ENCODE measurements at regions not wholly inside any gene's neighbourhood (a gene's known extent, or its start where the extent isn't known, plus 50 kb on each side); places are given as distances from the start of the nearest gene placed in this dataset.

- Histone ChIP-seq H3K27me3 (replicated peaks; ENCODE audit: insufficient read depth, low read depth, low read length, poor library complexity) (no peaks in the 10 kb centered on the region), H3K27ac (ENCODE audit: low read depth, low read length, poor library complexity, severe bottlenecking) (no peak overlapping the region), H3K4me3 (ENCODE audit: low read depth, low read length, poor library complexity, severe bottlenecking) (no peak overlapping the region), H3K9me3 (ENCODE audit: low read depth, low read length, poor library complexity, severe bottlenecking) (no peaks in the 10 kb centered on the region), H3K4me1 (ENCODE audit: insufficient read depth, low read length, poor library complexity, severe bottlenecking) (no peaks in the 10 kb centered on the region), H3K36me3 (ENCODE audit: insufficient read depth, low read length, poor library complexity, severe bottlenecking) (no peaks in the 10 kb centered on the region)
- intact Hi-C loops (cut with micrococcal nuclease; ENCODE audit: unreplicated experiment): no loop called here
- no peak for DNase-seq (ENCODE audit: low spot score)
- TF ChIP-seq CTCF (conservative IDR thresholded peaks at IDR 0.05; ENCODE audit: low read depth, low read length) (no peak), EZH2 (IDR thresholded peaks at IDR 0.05; ENCODE audit: borderline replicate concordance, low read depth, low read length, poor library complexity, severe bottlenecking) (no peak)
- ChIA-PET POLR2A (ENCODE audit: low non-redundant PET) (no interaction called here), CTCF (no interaction called here)
- no TSS peak for BruUV-seq (replicated peaks)
These were observed 551.8 kb upstream of the NRP1 start for GRCh38 chr10:33886299-33886698.

- H3K36me3 ChIP-seq (ENCODE audit: insufficient read depth, low read length, poor library complexity, severe bottlenecking): no peaks in the 10 kb centered on the region
- ChIA-PET CTCF (no interaction called here), POLR2A (ENCODE audit: low non-redundant PET) (no interaction called here)
- intact Hi-C loops (cut with micrococcal nuclease; ENCODE audit: unreplicated experiment): no loop called here
- no peak overlapping the region for H3K27ac ChIP-seq (ENCODE audit: low read depth, low read length, poor library complexity, severe bottlenecking)
- no peak for DNase-seq (ENCODE audit: low spot score)
- H3K9me3 ChIP-seq (ENCODE audit: low read depth, low read length, poor library complexity, severe bottlenecking): no peaks in the 10 kb centered on the region
- BruUV-seq (replicated peaks): no TSS peak
- TF ChIP-seq CTCF (conservative IDR thresholded peaks at IDR 0.05; ENCODE audit: low read depth, low read length): no peak
- no peaks in the 10 kb centered on the region for H3K27me3 ChIP-seq (replicated peaks; ENCODE audit: insufficient read depth, low read depth, low read length, poor library complexity)
- no peak overlapping the region for H3K4me3 ChIP-seq (ENCODE audit: low read depth, low read length, poor library complexity, severe bottlenecking)
- no peaks in the 10 kb centered on the region for H3K4me1 ChIP-seq (ENCODE audit: insufficient read depth, low read length, poor library complexity, severe bottlenecking)
These were observed 550.1 kb upstream of the NRP1 start for GRCh38 chr10:33884604-33885003.

DNA sequence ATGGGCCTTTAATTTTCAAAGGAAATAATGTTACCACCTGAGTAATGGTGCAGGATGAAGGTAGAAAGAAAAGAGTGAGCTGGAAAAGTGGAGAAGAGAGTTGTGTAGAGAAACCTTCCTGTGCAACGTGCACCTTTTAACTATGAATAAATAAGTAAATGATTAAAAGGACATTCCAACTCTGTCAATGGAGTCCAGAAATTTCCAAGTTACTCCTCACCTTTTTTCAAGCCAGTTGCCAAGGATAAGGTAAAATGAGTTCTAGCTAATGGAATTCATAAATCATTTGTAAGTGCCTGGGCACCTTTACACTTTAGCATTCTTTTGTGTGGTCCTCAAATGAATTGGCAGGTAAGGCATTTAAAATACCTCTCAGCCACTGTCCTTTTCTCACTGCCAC, 549.4 kb upstream of the NRP1 start:
- ChIA-PET POLR2A (ENCODE audit: low non-redundant PET) (no interaction called here), CTCF (no interaction called here)
- intact Hi-C loops (cut with micrococcal nuclease; ENCODE audit: unreplicated experiment): no loop called here
- TF ChIP-seq EZH2 (IDR thresholded peaks at IDR 0.05; ENCODE audit: borderline replicate concordance, low read depth, low read length, poor library complexity, severe bottlenecking) (no peak), CTCF (conservative IDR thresholded peaks at IDR 0.05; ENCODE audit: low read depth, low read length) (no peak)
- Histone ChIP-seq H3K27me3 (replicated peaks; ENCODE audit: insufficient read depth, low read depth, low read length, poor library complexity) (no peaks in the 10 kb centered on the region), H3K9me3 (ENCODE audit: low read depth, low read length, poor library complexity, severe bottlenecking) (no peaks in the 10 kb centered on the region), H3K4me3 (ENCODE audit: low read depth, low read length, poor library complexity, severe bottlenecking) (no peak overlapping the region), H3K27ac (ENCODE audit: low read depth, low read length, poor library complexity, severe bottlenecking) (no peak overlapping the region), H3K36me3 (ENCODE audit: insufficient read depth, low read length, poor library complexity, severe bottlenecking) (no peaks in the 10 kb centered on the region), H3K4me1 (ENCODE audit: insufficient read depth, low read length, poor library complexity, severe bottlenecking) (no peaks in the 10 kb centered on the region)
- no peak for DNase-seq (ENCODE audit: low spot score)
- no TSS peak for BruUV-seq (replicated peaks)
